GM19328 (cell line): ENCODE measurements at regions not wholly inside any gene's neighbourhood (a gene's known extent, or its start where the extent isn't known, plus 50 kb on each side); places are given as distances from the start of the nearest gene placed in this dataset.

ENCODE experiments used
- ATAC-seq: cut with Tn5 transposase; IDR thresholded peaks from one replicate; pipeline ENCODE4 v1.9.1; 2021; ENCODE audit warnings: mild to moderate bottlenecking, moderate library complexity; ENCODE audit not compliant: unreplicated experiment

- ATAC-seq = no peak
Measured at GRCh38 chr20:39946053-39946810, 742.8 kb downstream of the MAFB start.

GRCh38 chr20:39944861-39945260 lies 744.2 kb downstream of the MAFB start:
- ATAC-seq = no peak

- ATAC-seq = no peak
Measured at GRCh38 chr20:39943336-39943735, 745.7 kb downstream of the MAFB start.

GRCh38 chr20:39941245-39941644 lies 747.8 kb downstream of the MAFB start:
- no peak for ATAC-seq

GRCh38 chr20:39939241-39939865 lies 749.7 kb downstream of the MAFB start:
- ATAC-seq = no peak

GRCh38 chr20:39936401-39936800 lies 752.6 kb downstream of the MAFB start:
- ATAC-seq = no peak

GRCh38 chr20:39935901-39936300 lies 753.1 kb downstream of the MAFB start:
- ATAC-seq = no peak

GRCh38 chr20:39916236-39916765 lies 772.7 kb downstream of the MAFB start:
- no peak for ATAC-seq

GRCh38 chr20:39913274-39913673 lies 775.8 kb downstream of the MAFB start:
- ATAC-seq = no peak

GRCh38 chr20:39911497-39911896 lies 777.5 kb downstream of the MAFB start:
- no peak for ATAC-seq

GRCh38 chr20:39910536-39910935 lies 778.5 kb downstream of the MAFB start:
- no peak for ATAC-seq

GRCh38 chr20:39909447-39909846 lies 779.6 kb downstream of the MAFB start:
- no peak for ATAC-seq

GRCh38 chr20:39904476-39905112 lies 784.4 kb downstream of the MAFB start:
- ATAC-seq = no peak

GRCh38 chr20:39903806-39904465 lies 785.1 kb downstream of the MAFB start:
- no peak for ATAC-seq

GRCh38 chr20:39899881-39900280 lies 789.2 kb downstream of the MAFB start:
- ATAC-seq = no peak

- ATAC-seq = no peak
Measured at GRCh38 chr20:39898467-39898852, 790.6 kb downstream of the MAFB start.

- no peak for ATAC-seq
Measured at GRCh38 chr20:39897781-39898466, 791.1 kb downstream of the MAFB start.

- ATAC-seq = no peak
Measured at GRCh38 chr20:39897058-39897457, 792.0 kb downstream of the MAFB start.

- no peak for ATAC-seq
Measured at GRCh38 chr20:39894067-39894466, 795.0 kb downstream of the MAFB start.

GRCh38 chr20:39893003-39893685 lies 795.9 kb downstream of the MAFB start:
- ATAC-seq = no peak
